Upper lobe of right lung (tissue), 1 donor: ENCODE measurements at regions not wholly inside any gene's neighbourhood (a gene's known extent, or its start where the extent isn't known, plus 50 kb on each side); places are given as distances from the start of the nearest gene placed in this dataset.

Experiments used
- ATAC-seq: fragments of 200-7000 bp; cut with Tn5 transposase; one replicate; pipeline ENCODE4 v1.9.1; 2020; ENCODE audit warnings: mild to moderate bottlenecking, moderate library complexity
- DNase-seq: peaks from one replicate; pipeline ENCODE4 v3.0.0-alpha.2; 2020
- H3K27ac ChIP-seq: fragments of 200-600 bp; one replicate; pipeline ENCODE4 v1.8.0; 2022
- H3K27me3 ChIP-seq: fragments of 200-600 bp; one replicate; pipeline ENCODE4 v1.8.0; 2022; ENCODE audit warnings: mild to moderate bottlenecking
- H3K36me3 ChIP-seq: fragments of 200-600 bp; one replicate; pipeline ENCODE4 v1.8.0; 2022
- H3K4me1 ChIP-seq: fragments of 200-600 bp; one replicate; pipeline ENCODE4 v1.8.0; 2022
- H3K4me3 ChIP-seq: fragments of 200-600 bp; one replicate; pipeline ENCODE4 v1.8.0; 2022; ENCODE audit warnings: mild to moderate bottlenecking
- H3K9me3 ChIP-seq: fragments of 200-600 bp; one replicate; pipeline ENCODE4 v1.8.0; 2022
- intact Hi-C: fragments of 100-400 bp; cut with DNase I; formaldehyde crosslinking; loops from one replicate; pipeline ENCODE4 v1.11.0; 2022
- TF ChIP-seq, protein P1 (sequence below): fragments of 200-600 bp; IDR thresholded peaks from one replicate; pipeline ENCODE4 v1.8.0; 2022; ENCODE audit warnings: antibody characterized with exemption
- donor health status: DM: no; HTN: yes; CAD: no; lungs with severe emphysema.

DNA sequence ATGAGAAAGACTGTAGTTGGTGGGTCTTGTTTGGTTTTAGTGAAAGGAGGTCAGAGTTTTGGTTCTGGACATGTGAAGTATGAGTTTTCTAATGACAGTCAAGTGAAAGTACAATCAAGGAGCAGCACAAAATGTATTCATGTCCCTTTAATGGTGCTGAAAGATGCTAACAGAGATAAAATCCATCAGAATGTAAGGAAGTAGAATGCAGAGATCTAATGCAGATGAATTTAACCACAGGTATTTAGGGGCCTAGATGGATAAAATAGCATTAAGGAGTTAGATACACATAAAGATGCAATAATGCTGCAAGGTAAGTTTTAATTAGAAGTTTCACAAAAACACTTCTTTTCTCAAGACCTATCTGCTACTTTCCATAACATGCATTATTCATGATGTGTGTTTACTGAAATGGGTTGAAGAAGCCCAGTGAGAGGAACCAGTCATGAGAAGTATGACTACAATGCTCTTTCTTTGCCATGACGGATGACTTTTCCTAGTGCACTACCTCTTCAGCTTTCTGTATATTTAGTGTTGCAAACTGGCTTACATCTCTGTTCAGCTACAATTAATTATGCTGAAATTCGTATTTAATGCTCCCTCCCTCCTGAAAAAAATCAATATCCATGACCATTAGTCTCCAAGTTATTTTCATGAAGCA lies 222.9 kb upstream of the HTR2A start:
- ATAC-seq (no peak), DNase-seq (no peak)
- intact Hi-C loops: no loop called here
- H3K4me1 ChIP-seq: no peaks in the 10 kb centered on the region
- no peaks in the 10 kb centered on the region for H3K27me3 ChIP-seq
- H3K36me3 ChIP-seq: no peaks in the 10 kb centered on the region
- no peak overlapping the region for H3K27ac ChIP-seq
- H3K4me3 ChIP-seq: no peak overlapping the region
- no peaks in the 10 kb centered on the region for H3K9me3 ChIP-seq
- TF ChIP-seq, protein P1, sequence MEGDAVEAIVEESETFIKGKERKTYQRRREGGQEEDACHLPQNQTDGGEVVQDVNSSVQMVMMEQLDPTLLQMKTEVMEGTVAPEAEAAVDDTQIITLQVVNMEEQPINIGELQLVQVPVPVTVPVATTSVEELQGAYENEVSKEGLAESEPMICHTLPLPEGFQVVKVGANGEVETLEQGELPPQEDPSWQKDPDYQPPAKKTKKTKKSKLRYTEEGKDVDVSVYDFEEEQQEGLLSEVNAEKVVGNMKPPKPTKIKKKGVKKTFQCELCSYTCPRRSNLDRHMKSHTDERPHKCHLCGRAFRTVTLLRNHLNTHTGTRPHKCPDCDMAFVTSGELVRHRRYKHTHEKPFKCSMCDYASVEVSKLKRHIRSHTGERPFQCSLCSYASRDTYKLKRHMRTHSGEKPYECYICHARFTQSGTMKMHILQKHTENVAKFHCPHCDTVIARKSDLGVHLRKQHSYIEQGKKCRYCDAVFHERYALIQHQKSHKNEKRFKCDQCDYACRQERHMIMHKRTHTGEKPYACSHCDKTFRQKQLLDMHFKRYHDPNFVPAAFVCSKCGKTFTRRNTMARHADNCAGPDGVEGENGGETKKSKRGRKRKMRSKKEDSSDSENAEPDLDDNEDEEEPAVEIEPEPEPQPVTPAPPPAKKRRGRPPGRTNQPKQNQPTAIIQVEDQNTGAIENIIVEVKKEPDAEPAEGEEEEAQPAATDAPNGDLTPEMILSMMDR: no peak

DNA sequence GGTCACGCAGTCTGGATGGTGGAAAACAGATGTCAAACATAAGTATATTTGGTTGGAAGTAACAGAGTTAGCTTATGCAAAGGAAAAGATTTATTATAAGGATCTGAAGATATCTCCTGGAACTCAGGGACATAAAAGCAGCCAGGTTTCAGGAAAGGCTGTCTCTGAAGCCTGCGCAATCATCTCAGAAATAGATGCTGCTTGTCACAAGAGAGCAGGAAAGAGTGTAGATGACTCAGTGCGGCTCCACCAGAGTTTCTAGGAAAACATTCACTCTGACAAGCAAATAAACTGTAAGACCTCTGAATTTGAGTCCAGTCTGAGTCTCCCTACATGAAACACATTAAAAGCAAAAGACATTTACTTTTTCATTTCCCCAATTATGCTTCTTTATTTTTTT lies 220.4 kb upstream of the HTR2A start:
- intact Hi-C loops: no loop called here
- Histone ChIP-seq H3K27me3 (no peaks in the 10 kb centered on the region), H3K4me3 (no peak overlapping the region), H3K36me3 (no peaks in the 10 kb centered on the region), H3K27ac (no peak overlapping the region), H3K4me1 (no peaks in the 10 kb centered on the region), H3K9me3 (no peaks in the 10 kb centered on the region)
- TF ChIP-seq, protein P1: no peak
- DNase-seq (no peak), ATAC-seq (no peak)

DNA sequence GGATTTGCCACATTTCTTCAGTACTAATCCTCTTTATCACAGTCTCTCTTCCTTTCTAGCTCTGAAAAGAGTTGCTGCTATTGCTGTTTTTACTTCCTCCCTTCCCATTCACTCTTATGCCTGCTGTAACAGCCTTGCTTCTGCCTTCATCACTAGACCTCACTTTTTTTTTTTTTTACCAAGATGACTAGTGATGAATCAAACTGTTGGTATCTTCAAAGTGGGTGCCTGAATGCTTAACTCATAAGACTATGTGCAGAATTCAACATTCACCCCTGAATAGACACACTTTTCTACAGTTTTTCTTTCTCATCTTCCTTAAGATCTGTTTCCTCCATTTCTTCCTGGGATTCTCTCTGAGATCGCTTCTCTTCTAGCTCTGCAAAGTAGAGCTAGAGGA lies 217.2 kb upstream of the HTR2A start:
- TF ChIP-seq, protein P1: no peak
- no peak overlapping the region for H3K27ac ChIP-seq
- H3K9me3 ChIP-seq: no peaks in the 10 kb centered on the region
- H3K4me3 ChIP-seq: no peak overlapping the region
- intact Hi-C loops: no loop called here
- H3K36me3 ChIP-seq: no peaks in the 10 kb centered on the region
- ATAC-seq (no peak), DNase-seq (no peak)
- H3K27me3 ChIP-seq: no peaks in the 10 kb centered on the region
- H3K4me1 ChIP-seq: no peaks in the 10 kb centered on the region

DNA sequence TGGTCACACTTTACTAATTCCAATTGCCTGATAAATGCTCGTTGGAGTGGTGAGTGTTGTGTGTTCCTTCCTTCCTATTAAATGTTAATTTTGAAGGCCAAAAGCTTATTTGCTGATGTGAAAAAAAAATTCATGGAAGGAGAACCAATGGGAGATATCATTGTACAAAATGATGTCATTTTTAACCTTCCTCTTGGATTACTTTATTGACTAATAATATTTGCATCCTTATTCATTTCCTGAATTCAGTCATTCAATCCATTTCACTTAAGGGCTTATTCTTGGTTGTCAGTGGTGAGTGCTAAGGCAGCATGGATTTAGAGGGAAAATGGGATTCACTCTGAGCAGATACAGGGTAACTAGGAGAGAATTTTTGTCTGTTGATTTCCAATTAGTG lies 216.0 kb upstream of the HTR2A start:
- Histone ChIP-seq H3K4me1 (no peaks in the 10 kb centered on the region), H3K36me3 (no peaks in the 10 kb centered on the region), H3K27me3 (no peaks in the 10 kb centered on the region), H3K9me3 (no peaks in the 10 kb centered on the region), H3K27ac (no peak overlapping the region), H3K4me3 (no peak overlapping the region)
- intact Hi-C loops: no loop called here
- ATAC-seq: no peak
- no peak for DNase-seq
- TF ChIP-seq, protein P1: no peak

DNA sequence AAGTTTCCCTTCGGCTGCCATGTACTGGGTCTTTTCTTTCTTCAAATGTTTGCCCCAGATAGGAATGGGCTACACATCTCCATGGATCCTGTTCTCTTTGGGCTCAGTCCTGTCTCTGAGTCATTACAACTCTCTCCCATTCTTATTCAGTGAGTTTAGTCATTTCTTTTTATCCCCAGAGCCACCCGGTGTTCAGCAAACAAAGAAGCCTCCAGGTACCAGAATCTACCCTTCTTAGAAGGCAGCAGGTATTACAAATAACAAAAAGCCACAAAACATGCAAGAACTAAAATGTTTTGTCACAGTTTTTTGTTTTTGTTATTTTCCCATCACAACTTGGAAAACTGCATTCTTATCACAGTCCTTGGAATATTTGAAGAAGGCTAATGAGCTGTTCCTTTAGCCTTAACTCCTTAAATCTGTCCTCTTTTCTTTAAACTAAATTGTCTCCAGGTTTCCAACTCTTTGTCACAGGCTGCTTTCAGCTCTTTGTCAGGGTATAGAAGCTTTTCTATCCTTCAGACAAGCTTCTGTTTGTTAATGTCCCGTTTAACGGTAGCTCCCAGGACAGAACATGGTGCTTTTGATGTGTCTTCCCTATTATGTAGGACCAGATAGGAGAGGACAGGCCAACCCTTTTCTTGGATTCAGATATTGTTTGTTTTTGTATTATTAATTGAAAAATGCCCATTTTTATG lies 215.5 kb upstream of the HTR2A start:
- intact Hi-C loops: no loop called here
- H3K36me3 ChIP-seq: no peaks in the 10 kb centered on the region
- no peak overlapping the region for H3K4me3 ChIP-seq
- TF ChIP-seq, protein P1: no peak
- DNase-seq: no peak
- H3K4me1 ChIP-seq: no peaks in the 10 kb centered on the region
- H3K27ac ChIP-seq: no peak overlapping the region
- H3K9me3 ChIP-seq: no peaks in the 10 kb centered on the region
- no peak for ATAC-seq
- no peaks in the 10 kb centered on the region for H3K27me3 ChIP-seq
